WI38 (cell line): ENCODE measurements at regions not wholly inside any gene's neighbourhood (a gene's known extent, or its start where the extent isn't known, plus 50 kb on each side); places are given as distances from the start of the nearest gene placed in this dataset.

ENCODE experiments used
- H3K4me3 ChIP-seq: 2 replicates; pipeline ENCODE4 v1.5.1; 2011; ENCODE audit warnings: low read depth, mild to moderate bottlenecking, control low read depth, low read length
- TF ChIP-seq, protein P1 (sequence below): IDR thresholded peaks from 2 replicates; pipeline ENCODE4 v1.5.1; 2012; ENCODE audit warnings: low read depth, mild to moderate bottlenecking, control low read depth, low read length

DNA sequence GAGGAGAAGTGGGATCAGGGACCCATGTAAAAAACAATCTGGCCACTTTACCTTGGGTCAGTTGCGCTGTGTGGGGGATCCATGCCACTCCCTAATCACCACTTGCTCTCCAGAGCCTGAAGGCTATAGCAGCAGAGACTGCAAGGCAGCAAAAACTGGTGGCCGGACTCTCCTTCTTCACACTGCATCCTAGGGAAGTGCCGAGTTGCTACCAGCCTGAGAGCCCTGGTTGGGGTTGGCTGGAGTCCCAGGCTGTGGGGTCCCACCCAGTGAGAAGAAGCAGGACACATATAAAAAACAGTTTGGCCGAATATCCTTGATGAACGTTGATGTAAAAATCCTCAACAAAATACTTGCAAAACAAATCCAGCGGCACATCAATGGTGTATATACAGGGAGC, 341.2 kb downstream of the AEBP2 start:
- TF ChIP-seq, protein P1, sequence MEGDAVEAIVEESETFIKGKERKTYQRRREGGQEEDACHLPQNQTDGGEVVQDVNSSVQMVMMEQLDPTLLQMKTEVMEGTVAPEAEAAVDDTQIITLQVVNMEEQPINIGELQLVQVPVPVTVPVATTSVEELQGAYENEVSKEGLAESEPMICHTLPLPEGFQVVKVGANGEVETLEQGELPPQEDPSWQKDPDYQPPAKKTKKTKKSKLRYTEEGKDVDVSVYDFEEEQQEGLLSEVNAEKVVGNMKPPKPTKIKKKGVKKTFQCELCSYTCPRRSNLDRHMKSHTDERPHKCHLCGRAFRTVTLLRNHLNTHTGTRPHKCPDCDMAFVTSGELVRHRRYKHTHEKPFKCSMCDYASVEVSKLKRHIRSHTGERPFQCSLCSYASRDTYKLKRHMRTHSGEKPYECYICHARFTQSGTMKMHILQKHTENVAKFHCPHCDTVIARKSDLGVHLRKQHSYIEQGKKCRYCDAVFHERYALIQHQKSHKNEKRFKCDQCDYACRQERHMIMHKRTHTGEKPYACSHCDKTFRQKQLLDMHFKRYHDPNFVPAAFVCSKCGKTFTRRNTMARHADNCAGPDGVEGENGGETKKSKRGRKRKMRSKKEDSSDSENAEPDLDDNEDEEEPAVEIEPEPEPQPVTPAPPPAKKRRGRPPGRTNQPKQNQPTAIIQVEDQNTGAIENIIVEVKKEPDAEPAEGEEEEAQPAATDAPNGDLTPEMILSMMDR: no peak
- H3K4me3 ChIP-seq: no peak overlapping the region

DNA sequence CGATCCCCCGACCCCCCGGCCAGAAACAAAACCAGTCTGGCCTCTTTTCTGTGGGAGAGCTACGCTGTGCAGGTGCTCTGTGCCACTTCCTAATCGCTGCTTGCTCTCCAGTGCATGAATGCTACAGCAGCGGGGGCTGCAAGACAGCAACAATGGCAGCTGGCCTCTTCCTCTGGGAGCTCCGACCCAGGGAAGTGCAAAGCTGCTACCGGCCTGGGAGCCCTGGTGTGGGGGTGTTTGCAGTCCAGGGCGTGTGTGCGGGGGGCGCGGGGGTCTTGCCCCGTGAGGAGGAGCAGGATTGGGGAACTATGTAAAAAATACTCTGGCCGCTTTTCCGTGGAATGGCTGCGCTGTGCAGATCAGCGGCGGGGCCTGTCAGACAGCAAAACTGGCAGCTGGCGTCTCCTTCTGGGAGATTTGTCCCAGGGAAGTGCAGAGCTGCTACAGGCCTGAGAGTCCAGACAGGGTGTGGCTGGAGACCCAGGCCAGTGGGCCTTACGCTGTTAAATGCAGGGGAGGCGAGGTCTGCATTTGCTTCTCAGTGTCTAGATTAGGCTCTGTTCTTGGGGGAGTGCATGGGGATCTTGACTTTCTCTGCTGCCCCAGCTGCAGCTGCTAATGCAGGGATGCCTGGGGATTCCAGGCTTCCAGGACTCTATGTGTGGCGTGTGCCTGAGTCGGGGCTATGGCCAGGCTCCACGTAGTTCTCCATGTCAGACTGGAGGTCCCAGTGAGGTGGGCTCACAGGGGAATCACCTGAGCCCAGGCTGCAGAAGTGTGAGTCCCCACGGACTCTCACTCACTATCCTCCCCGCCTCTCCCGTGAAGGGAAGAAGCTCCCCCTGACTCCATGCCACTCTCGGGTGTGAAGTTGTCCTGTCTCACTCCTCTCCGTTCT, 344.5 kb downstream of the AEBP2 start:
- H3K4me3 ChIP-seq: no peak overlapping the region
- TF ChIP-seq, protein P1: no peak

DNA sequence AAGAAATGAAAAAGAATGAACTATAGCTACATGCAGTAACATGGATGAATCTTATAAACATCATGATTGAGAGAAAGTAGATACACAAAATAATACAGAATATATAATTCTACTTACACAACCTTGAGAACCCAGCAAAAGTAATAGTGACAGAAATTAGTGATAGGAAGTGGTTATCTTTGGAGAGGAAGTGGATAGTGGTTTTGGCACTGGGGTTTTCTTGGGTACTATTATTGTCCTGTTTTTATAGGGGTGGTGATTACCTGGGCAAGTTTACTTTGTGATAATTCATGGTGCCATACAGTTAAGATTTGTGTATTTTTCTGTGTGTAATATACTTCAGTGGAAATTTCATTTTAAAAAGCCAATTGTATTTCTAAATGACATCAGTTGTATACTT, 352.7 kb downstream of the AEBP2 start:
- TF ChIP-seq, protein P1: no peak
- H3K4me3 ChIP-seq: no peak overlapping the region

DNA sequence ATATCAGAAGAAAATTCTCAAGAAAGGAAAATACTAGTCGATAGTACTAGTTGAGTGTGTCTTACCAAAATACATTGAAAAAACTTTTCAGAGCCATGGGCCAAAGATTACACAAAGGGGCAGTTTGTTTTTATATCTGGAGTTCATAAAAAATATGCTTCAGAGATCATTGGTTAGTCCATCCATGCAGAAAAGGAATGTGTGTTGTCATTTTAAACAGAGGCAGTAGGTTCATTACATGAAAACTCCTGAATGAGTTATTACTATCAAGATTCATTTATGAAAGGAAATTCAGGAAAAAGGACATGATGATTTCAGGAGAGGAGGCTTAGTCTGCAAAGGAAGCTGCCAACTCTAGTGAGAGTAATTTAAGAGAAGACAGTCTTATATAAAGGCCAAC, 354.8 kb downstream of the AEBP2 start:
- TF ChIP-seq, protein P1: no peak
- no peak overlapping the region for H3K4me3 ChIP-seq

DNA sequence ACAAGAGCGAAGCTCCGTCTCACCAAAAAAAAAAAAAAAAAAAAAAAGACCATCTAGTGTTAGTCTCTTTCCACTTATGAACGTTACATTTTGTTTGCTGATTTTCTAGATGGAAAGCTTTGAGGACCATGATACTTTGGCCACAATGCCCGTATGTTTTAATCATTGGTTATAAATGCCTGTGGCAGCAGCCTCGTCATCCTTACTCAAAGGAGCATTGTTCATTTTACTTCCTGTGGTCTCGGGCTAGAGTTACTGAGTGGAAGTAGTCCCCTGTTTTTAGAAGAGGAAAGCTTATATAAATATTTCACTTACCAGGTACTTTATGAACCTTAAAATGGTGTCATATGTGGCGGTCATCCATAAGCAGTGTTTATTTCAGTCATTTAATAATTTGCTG, 359.9 kb downstream of the AEBP2 start:
- TF ChIP-seq, protein P1: no peak
- H3K4me3 ChIP-seq: no peak overlapping the region

DNA sequence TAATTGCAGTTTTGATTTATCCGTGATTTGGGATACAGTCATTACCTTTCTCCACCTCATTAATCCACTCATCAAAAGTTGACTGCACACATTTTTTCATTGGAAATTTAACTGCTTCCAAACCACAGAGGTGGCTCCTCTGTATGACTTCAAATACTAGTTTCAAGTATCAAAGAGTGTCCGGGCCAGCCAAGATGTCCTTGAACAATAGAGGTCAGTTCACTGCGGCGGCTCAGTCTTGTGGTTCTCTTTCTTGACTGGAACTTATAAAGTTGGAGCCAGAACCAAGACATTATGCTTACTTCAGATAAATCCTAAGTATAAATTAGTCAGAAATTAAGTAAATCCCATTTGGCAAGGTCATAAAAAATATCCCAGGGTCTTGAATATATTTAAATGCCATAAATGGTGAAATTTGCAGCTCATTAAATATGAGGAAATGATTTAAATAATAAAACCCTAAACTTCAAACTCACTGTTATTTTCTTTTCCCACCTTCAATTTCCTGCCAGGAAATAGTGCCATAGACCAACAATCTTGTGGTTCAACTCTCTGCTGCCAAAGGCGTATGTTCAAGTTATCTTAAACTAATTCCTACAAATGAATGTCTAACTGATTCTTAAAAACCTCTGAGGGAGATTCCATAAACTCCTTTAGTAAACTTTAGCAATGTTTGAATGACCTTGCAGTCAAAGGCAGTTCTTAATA, 360.8 kb downstream of the AEBP2 start:
- TF ChIP-seq, protein P1: no peak
- H3K4me3 ChIP-seq: no peak overlapping the region

DNA sequence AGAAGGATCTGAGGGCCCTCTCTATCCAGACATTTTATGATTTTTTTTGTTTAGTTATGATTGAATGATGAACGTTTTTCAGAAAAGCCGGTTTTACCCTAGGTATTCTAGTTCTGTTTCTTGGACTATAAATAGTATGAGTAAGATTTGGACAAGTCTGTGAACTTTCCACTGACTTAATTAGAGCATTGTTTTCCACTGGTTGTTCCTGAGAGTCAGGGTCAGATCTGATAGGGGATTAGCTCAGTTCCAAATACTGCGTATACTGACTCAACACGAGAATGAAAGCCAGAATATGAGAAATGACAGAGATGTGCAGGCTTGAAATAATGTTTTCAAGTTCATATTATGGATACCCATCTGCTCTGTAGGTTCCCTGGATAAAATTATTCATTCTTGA, 361.6 kb downstream of the AEBP2 start:
- TF ChIP-seq, protein P1: no peak
- H3K4me3 ChIP-seq: no peak overlapping the region
